HG02885 (cell line): ENCODE measurements at regions not wholly inside any gene's neighbourhood (a gene's known extent, or its start where the extent isn't known, plus 50 kb on each side); places are given as distances from the start of the nearest gene placed in this dataset.

Source experiments
- ATAC-seq: cut with Tn5 transposase; IDR thresholded peaks from one replicate; pipeline ENCODE4 v1.9.1; 2021; ENCODE audit warnings: mild to moderate bottlenecking; ENCODE audit not compliant: unreplicated experiment, poor library complexity

GRCh38 chr18:61203151-61203550, 130.1 kb upstream of the CDH20 start:
- ATAC-seq, result no peak

- ATAC-seq, result no peak
Measured at GRCh38 chr18:61209801-61210200, 123.4 kb upstream of the CDH20 start.

- no peak for ATAC-seq
Measured at GRCh38 chr18:61216051-61216450, 117.2 kb upstream of the CDH20 start.

GRCh38 chr18:61222206-61222605, 111.0 kb upstream of the CDH20 start:
- ATAC-seq, result no peak

- ATAC-seq, result no peak
Measured at GRCh38 chr18:61225336-61225735, 107.9 kb upstream of the CDH20 start.

- no peak for ATAC-seq
Measured at GRCh38 chr18:61236356-61237057, 96.7 kb upstream of the CDH20 start.

GRCh38 chr18:61237529-61237928, 95.7 kb upstream of the CDH20 start:
- no peak for ATAC-seq

GRCh38 chr18:61239051-61239450, 94.2 kb upstream of the CDH20 start:
- ATAC-seq, result no peak

GRCh38 chr18:61241260-61241853, 91.9 kb upstream of the CDH20 start:
- ATAC-seq, result no peak

- ATAC-seq, result no peak
Measured at GRCh38 chr18:61244632-61245031, 88.6 kb upstream of the CDH20 start.

GRCh38 chr18:61245276-61245675, 88.0 kb upstream of the CDH20 start:
- ATAC-seq, result no peak

- no peak for ATAC-seq
Measured at GRCh38 chr18:61248589-61248988, 84.6 kb upstream of the CDH20 start.

GRCh38 chr18:61256291-61256690, 76.9 kb upstream of the CDH20 start:
- no peak for ATAC-seq

GRCh38 chr18:61261870-61262269, 71.4 kb upstream of the CDH20 start:
- ATAC-seq, result no peak

GRCh38 chr18:61272793-61273192, 60.4 kb upstream of the CDH20 start:
- no peak for ATAC-seq

GRCh38 chr18:61273533-61273932, 59.7 kb upstream of the CDH20 start:
- ATAC-seq, result no peak

- no peak for ATAC-seq
Measured at GRCh38 chr18:61274416-61274960, 58.7 kb upstream of the CDH20 start.

GRCh38 chr18:61277808-61278207, 55.4 kb upstream of the CDH20 start:
- no peak for ATAC-seq

GRCh38 chr18:61281431-61281830, 51.8 kb upstream of the CDH20 start:
- no peak for ATAC-seq

- ATAC-seq, result no peak
Measured at GRCh38 chr18:61282926-61283325, 50.3 kb upstream of the CDH20 start.
